Suprapubic skin (tissue), 3 donors: ENCODE measurements at regions not wholly inside any gene's neighbourhood (a gene's known extent, or its start where the extent isn't known, plus 50 kb on each side); places are given as distances from the start of the nearest gene placed in this dataset.

Experiments used
- CTCF ChIP-seq, 2 donors: fragments of 200-600 bp in 1 of 2; fragments of 450-650 bp in 1 of 2; sonication (generic) in 1 of 2; IDR thresholded peaks; one replicate each; pipeline ENCODE4 v1.5.1; 2016 to 2019; ENCODE audit warnings: antibody characterized with exemption in 2 of 2, mild to moderate bottlenecking in 1 of 2, moderate library complexity in 1 of 2
- POLR2A ChIP-seq, 2 donors: fragments of 450-650 bp; IDR thresholded peaks; one replicate each; pipeline ENCODE4 v1.6.1; 2017; ENCODE audit warnings: antibody characterized with exemption in 2 of 2, mild to moderate bottlenecking in 2 of 2, moderate library complexity in 2 of 2

- TF ChIP-seq CTCF (IDR thresholded peaks at IDR 0.05) (no peak), POLR2A (IDR thresholded peaks at IDR 0.05) (no peak)
These were observed 283.2 kb upstream of the TBX3 start for GRCh38 chr12:114967151-114967550.
